Upper lobe of left lung (tissue), 4 donors: ENCODE measurements at regions not wholly inside any gene's neighbourhood (a gene's known extent, or its start where the extent isn't known, plus 50 kb on each side); places are given as distances from the start of the nearest gene placed in this dataset.

Experiments
- CTCF ChIP-seq, 6 experiments: fragments of 450-650 bp in 4 of 6; fragments of 200-600 bp in 2 of 6; sonication (generic) in 2 of 6; IDR thresholded peaks; one replicate each; pipeline ENCODE4 v1.5.1; 2016 to 2019; ENCODE audit warnings: antibody characterized with exemption in 6 of 6
- EP300 ChIP-seq, 4 donors: sonication (generic); formaldehyde crosslinking; IDR thresholded peaks; one replicate each; pipeline ENCODE4 v1.5.1; 2017; ENCODE audit warnings: antibody characterized with exemption in 4 of 4, control low read depth in 2 of 4

- TF ChIP-seq CTCF (IDR thresholded peaks at IDR 0.05) = no peak
- no peak for TF ChIP-seq EP300 (IDR thresholded peaks at IDR 0.05)
Measured at GRCh38 chr18:73674125-73674865, 473.3 kb downstream of the FBXO15 start.
